ENCODE measurements at regions not wholly inside any gene's neighbourhood (a gene's known extent, or its start where the extent isn't known, plus 50 kb on each side); places are given as distances from the start of the nearest gene placed in this dataset.
"Not testable (repeated sequence)": the region's sequence is repeated elsewhere in the genome, so short reads cannot be mapped to it uniquely, and the experiment has no call there.

DNA sequence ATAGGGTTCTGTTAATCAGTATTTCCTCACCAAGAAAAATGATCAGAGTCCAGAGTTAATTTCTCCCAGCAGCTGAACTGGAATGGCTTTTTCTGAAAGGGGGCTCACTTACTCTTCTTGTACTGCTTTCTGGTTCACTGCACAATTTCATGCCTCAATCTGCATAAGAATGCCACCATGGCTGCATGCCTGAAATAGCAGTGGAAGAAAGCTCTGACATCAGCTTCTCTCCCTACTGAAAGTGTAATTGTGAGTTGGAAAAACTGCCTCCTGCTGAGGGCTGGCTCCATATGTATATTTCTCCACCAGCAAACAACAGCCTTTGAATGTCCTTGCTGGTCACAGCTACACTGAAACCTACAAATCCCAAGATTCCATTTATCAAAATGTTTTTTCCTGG, 1027.2 kb upstream of the GJE1 start:
- DNase-seq (ENCODE audit: low spot score), result no peak

DNA sequence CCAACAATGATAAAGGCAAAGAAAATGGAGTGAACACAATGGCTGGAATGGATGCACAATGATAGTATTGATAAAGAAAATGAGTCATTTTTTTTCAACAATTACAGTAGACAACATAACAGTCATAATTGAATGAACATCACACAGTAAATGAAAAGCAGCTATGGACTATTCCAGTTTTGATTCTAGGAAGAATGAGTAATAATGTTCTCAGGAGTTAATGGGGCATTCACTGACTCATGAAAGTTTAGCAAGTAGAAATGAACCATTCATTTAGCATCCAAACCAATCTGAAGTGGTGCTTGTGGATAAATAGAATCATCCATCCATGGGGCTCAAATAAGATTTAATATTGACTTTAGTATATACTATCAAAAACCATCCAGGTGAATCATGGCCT, 1029.5 kb upstream of the GJE1 start:
- DNase-seq (ENCODE audit: low spot score), result no peak

GRCh38 chr6:141097471-141097870, 1035.3 kb upstream of the GJE1 start:
- DNase-seq (ENCODE audit: low spot score), result no peak

- DNase-seq (ENCODE audit: low spot score), result no peak
Measured at GRCh38 chr6:141095308-141095707, 1037.4 kb upstream of the GJE1 start.

- no peak for DNase-seq (ENCODE audit: low spot score)
Measured at GRCh38 chr6:141088171-141088570, 1044.6 kb upstream of the GJE1 start.

DNA sequence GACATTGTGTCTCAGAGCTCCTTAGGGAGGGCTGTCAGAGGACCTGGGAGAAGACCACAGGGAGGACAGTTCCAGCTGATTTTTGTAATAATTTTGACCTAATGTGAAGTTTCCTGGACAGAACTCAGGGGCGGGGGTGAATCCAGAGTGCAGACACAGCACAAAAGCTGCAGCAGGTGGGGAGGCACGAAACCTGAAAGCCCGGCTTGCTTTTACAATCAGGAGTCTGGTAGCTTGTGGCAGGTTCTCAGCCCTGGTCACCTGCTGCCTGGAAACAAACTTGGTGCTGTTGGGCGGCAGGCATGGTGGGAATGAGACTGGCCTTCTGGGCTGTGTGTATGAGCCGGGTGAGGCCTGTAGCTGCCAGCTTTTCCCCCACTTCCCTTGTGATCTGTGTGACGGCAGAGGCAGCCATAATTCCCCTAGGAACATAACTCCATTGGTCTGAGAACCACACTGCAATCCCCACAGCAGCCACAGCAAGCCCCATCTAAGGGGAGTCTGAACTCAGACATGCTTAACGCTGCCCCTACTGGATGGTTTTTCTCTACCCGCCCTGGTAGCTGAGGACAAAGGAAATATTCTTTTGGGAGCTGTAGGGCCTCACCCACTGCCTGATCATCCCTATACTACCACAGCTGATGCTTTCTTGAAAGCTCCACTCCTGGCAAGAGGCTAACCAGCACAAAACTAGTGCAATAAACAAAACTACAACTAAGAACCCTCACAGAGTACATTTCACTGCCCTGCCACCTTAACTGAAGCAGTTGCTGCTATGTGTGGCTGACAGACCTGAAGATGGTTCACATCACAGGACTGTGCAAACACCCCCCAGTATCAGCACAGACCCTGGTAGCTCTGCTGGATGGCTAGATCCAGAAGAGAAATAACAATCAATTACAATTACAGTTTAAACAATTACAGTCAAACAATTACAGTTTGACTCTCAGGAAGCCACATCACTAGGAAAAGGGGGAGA, 1055.1 kb upstream of the GJE1 start:
- no peak for DNase-seq (ENCODE audit: low spot score)

- no peak for DNase-seq (ENCODE audit: low spot score)
Measured at GRCh38 chr6:141057761-141058160, 1075.0 kb upstream of the GJE1 start.

DNA sequence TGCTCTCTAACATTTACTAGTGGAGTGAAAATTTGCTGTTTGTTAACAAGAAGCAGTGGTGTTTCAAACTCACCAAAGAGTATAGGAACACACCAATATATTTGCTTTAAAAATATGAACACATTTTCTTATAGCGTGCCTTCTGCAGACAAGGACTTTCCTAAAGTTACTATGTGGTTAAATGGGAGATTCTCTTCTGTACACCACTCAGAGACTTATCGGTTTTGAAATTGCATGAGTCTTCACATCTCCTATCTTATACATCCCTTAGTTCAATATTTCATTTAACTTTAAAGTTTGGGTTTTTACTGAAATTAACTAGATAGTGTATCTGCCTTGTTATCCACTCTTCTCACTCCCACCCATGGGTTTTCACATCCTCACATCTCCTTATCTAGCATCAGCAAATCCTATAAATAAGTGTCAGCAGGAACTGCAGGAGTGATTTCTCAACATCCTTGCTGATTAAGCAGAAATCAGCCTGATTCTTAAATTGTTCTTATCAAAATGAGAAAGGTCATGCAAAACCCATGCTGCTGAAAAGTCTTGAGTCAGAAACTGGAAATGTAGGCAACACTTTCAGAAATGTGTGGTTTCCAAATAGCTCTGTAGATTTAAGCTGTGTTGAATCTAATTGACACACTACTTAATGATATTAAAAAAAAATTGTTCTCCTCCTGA, 1075.6 kb upstream of the GJE1 start:
- no peak for DNase-seq (ENCODE audit: low spot score)

- DNase-seq (ENCODE audit: low spot score), result no peak
Measured at GRCh38 chr6:141050471-141050870, 1082.3 kb upstream of the GJE1 start.

GRCh38 chr6:141048451-141048850, 1084.3 kb upstream of the GJE1 start:
- no peak for DNase-seq (ENCODE audit: low spot score)

- not testable (repeated sequence) for DNase-seq (ENCODE audit: low spot score)
Measured at GRCh38 chr6:141046496-141046895, 1086.2 kb upstream of the GJE1 start.

- DNase-seq (ENCODE audit: low spot score), result no peak
Measured at GRCh38 chr6:141041596-141042087, 1091.1 kb upstream of the GJE1 start.

DNA sequence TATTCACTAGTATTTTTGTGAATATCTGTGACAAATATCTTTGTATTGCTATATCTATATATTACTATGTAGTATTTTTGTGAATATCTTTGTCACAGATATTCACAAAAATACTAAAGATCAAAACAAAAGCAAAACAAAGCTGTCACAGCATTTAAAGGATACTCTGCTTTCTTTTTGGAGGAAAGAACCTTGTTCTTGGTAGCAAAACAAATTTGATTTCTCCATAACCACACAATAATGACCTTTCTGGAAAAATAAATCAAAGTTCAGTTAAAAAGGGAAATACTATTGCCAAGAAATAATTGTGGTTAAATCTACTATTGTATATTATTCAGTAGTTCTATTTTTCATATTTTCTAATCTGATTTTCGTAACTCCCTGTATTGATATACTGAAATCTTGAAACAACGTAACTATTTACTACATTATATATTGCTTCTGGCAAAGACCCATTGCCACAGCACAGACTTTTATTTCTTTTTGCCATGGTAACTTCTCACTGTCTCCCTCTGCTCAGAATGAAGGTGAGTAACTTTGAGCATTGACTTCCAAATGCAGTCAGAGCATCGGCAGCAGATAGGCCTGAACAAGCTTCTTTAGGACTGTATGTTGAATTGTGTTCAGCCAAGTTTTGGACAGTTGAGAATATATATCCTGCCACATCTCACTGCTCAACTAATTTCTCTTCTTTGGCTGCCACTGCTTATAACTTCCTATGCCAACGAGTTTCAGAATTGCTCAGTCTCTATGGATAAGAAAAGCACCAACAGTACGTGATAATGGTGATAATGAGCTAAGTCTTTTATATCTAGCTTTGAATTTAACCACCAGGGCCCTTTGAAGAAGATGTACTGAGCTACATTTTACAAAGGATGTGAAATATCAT, 1097.2 kb upstream of the GJE1 start:
- no peak for DNase-seq (ENCODE audit: low spot score)

GRCh38 chr6:141033101-141033500, 1099.6 kb upstream of the GJE1 start:
- DNase-seq (ENCODE audit: low spot score), result no peak

DNA sequence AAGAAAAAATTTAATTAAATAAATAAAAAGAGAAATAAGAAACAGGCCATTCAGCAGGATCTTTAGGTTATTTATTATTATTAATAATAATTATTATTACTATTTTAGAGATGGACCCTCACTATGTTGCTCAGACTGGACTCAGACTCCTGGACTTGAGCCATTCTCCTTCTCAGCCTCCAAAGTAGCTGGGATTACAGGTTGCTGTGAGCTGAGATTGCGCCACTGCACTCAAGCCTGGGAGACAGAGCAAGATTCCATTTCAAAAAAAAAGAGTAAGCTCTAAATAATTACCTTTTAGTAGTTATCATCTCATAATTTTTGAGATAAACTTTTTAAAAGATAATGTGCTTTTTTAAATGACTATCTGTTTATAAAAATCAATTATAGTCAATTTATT, 1102.8 kb upstream of the GJE1 start:
- no peak for DNase-seq (ENCODE audit: low spot score)

GRCh38 chr6:141028791-141029280, 1103.9 kb upstream of the GJE1 start:
- no peak for DNase-seq (ENCODE audit: low spot score)

DNA sequence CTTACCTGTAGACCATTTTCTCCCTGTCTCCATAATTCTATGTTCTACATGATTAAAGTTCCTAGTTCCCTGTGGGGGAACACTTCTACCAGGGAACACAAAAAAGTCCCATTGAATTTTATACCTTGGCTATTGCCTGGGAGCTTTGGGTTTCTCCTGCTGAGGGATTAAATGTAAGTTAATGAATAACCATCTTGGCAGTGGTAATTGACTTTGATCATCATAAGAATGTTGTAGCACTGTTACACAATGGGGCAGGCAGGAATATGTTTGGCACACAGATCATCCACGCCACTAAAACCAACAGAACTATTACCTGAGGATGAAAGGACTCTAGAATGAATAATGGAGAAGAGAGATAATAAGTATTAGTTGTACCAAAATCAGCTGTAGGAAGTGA, 1106.2 kb upstream of the GJE1 start:
- DNase-seq (ENCODE audit: low spot score), result no peak

DNA sequence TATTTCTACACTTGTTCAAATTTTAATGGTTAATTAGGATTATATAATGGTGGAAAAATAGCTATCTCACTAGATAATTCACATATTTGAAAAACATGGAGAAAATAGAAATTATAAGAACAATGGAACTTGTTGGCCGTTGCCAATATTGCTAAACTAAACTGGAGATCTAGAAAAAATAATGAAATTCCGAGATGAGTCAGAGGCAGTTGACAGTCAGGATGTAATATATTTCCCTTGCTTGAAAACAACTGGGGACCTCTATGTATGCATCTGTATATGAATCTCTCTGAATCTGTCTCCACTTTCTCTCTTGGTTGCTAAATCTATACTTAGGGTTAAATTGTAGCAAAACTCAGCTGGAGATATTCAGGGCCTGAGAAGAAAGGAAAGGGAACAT, 1108.2 kb upstream of the GJE1 start:
- no peak for DNase-seq (ENCODE audit: low spot score)

GRCh38 chr6:141017941-141018340, 1114.8 kb upstream of the GJE1 start:
- DNase-seq (ENCODE audit: low spot score), result no peak

- DNase-seq (ENCODE audit: low spot score), result no peak
Measured at GRCh38 chr6:141000917-141001316, 1131.8 kb upstream of the GJE1 start.

GRCh38 chr6:140993515-140993914, 1139.2 kb upstream of the GJE1 start:
- DNase-seq (ENCODE audit: low spot score), result no peak
